ENCODE measurements at regions not wholly inside any gene's neighbourhood (a gene's known extent, or its start where the extent isn't known, plus 50 kb on each side); places are given as distances from the start of the nearest gene placed in this dataset.

DNA sequence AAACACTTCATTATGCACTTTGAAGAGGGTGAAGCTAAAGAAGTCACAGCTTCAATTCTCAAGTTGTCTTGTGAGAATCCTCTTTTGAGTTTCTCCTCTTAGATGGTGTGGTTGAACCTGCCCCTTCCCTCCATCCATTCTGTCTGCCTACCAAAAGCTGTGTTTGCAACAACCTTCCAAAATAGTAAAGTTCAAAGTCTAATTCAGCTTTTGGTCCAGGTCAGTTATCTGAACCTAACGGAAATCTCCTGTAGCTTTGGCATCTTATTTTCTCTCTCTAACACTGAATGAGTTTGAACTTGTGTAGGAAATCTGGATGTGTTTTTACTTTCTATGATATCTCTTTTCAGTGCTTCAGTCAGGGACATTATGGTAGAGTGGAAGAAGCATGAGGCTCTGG is 201.7 kb upstream of the AR start:
- Histone ChIP-seq H3K79me2 (ENCODE audit: insufficient read depth, low read depth, low read length) (no peaks in the 10 kb centered on the region), H3K9me2 (ENCODE audit: insufficient read depth, low read length) (no peaks in the 10 kb centered on the region), H4K20me1 (ENCODE audit: insufficient read depth, low read length) (no peaks in the 10 kb centered on the region), H3K9me3 (ENCODE audit: low read length) (no peaks in the 10 kb centered on the region), H3K27ac (ENCODE audit: low read depth, low read length, poor library complexity, severe bottlenecking) (no peak overlapping the region), H3K4me1 (ENCODE audit: insufficient read depth, low read length, poor library complexity, severe bottlenecking) (no peaks in the 10 kb centered on the region), H3K36me3 (ENCODE audit: insufficient read depth, low read length) (no peaks in the 10 kb centered on the region), H3K4me3 (ENCODE audit: low read depth, low read length, poor library complexity, severe bottlenecking) (no peak overlapping the region), H3K4me2 (ENCODE audit: low read length) (no peak overlapping the region), H2AFZ (ENCODE audit: low read length) (no peak overlapping the region)
- TF ChIP-seq EZH2phosphoT487 (IDR thresholded peaks at IDR 0.05; ENCODE audit: borderline replicate concordance, low read depth, low read length) (no peak), CTCF (conservative IDR thresholded peaks at IDR 0.05; ENCODE audit: low read length) (no peak)
- BruUV-seq (replicated peaks) = no TSS peak
- POLR2A ChIA-PET = interaction anchor here (0.7 kb wide), 1 partner anchor 60 kb away, joined by 3 read pairs; no protein-coding TSS in a partner anchor
- CTCF ChIA-PET (ENCODE audit: unreplicated experiment) = no interaction called here
- intact Hi-C loops (cut with micrococcal nuclease; ENCODE audit: unreplicated experiment) = no loop called here
- no peak for DNase-seq (ENCODE audit: low spot score)

DNA sequence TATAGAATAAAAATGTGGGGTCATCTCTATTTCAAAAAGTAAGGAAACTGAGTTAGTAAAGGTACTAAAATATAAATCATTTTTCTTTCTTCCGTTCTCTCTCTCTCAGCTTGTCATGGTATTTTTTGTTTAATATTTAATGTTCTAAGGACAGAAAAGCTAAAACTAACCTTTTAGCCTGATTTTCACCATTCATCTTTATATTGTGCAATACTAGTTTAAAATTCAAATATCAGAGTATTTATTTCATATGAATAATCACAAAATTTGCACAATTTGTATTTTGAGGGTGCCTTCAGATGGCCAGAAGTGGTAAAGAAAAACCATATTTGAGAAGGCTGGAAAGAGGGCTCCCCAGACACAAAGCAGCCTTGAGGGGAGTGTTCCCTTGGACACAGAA is 197.6 kb upstream of the AR start:
- H2AFZ ChIP-seq (ENCODE audit: low read length) = no peak overlapping the region
- CTCF ChIA-PET (ENCODE audit: unreplicated experiment) = no interaction called here

DNA sequence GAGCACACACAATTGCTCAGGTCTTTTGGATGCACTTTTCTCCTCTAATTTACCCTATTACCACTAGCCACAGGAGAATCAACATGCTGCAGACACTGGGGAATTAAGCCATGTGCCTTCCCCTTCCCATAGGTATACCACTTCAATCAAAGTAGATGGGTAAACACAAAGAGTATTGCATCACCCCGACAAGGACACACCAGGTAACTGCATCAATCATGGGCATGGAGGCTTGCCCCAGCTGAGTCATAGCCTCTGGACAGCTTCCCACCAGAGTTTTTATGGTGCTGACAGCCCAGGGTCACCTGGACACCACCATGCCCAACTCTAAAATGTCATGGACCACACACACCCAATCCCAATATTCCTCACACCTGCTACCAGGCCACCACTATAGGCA is 197.2 kb upstream of the AR start:
- H3K27ac ChIP-seq (ENCODE audit: low read depth, low read length, poor library complexity, severe bottlenecking) = no peak overlapping the region
- no peaks in the 10 kb centered on the region for H3K4me1 ChIP-seq (ENCODE audit: insufficient read depth, low read length, poor library complexity, severe bottlenecking)
- H3K79me2 ChIP-seq (ENCODE audit: insufficient read depth, low read depth, low read length) = no peaks in the 10 kb centered on the region
- no TSS peak for BruUV-seq (replicated peaks)
- H4K20me1 ChIP-seq (ENCODE audit: insufficient read depth, low read length) = no peaks in the 10 kb centered on the region
- DNase-seq (ENCODE audit: low spot score) = no peak
- ChIA-PET POLR2A (no interaction called here), CTCF (ENCODE audit: unreplicated experiment) (no interaction called here)
- no peaks in the 10 kb centered on the region for H3K9me2 ChIP-seq (ENCODE audit: insufficient read depth, low read length)
- no peak overlapping the region for H3K4me3 ChIP-seq (ENCODE audit: low read depth, low read length, poor library complexity, severe bottlenecking)
- no peaks in the 10 kb centered on the region for H3K9me3 ChIP-seq (ENCODE audit: low read length)
- no peaks in the 10 kb centered on the region for H3K36me3 ChIP-seq (ENCODE audit: insufficient read depth, low read length)
- TF ChIP-seq CTCF (conservative IDR thresholded peaks at IDR 0.05; ENCODE audit: low read length) = no peak
- TF ChIP-seq EZH2phosphoT487 (IDR thresholded peaks at IDR 0.05; ENCODE audit: borderline replicate concordance, low read depth, low read length) = no peak
- H2AFZ ChIP-seq (ENCODE audit: low read length) = no peak overlapping the region
- no peak overlapping the region for H3K4me2 ChIP-seq (ENCODE audit: low read length)
- intact Hi-C loops (cut with micrococcal nuclease; ENCODE audit: unreplicated experiment) = no loop called here

More for the DNA sequence above, 197.6 kb upstream of the AR start:
- POLR2A ChIA-PET = no interaction called here
- H3K9me2 ChIP-seq (ENCODE audit: insufficient read depth, low read length) = no peaks in the 10 kb centered on the region
- no peak overlapping the region for H3K4me2 ChIP-seq (ENCODE audit: low read length)
- BruUV-seq (replicated peaks) = no TSS peak
- intact Hi-C loops (cut with micrococcal nuclease; ENCODE audit: unreplicated experiment) = no loop called here
- H3K36me3 ChIP-seq (ENCODE audit: insufficient read depth, low read length) = no peaks in the 10 kb centered on the region
- H3K79me2 ChIP-seq (ENCODE audit: insufficient read depth, low read depth, low read length) = no peaks in the 10 kb centered on the region
- H3K4me1 ChIP-seq (ENCODE audit: insufficient read depth, low read length, poor library complexity, severe bottlenecking) = no peaks in the 10 kb centered on the region
- H4K20me1 ChIP-seq (ENCODE audit: insufficient read depth, low read length) = no peaks in the 10 kb centered on the region
- no peak overlapping the region for H3K4me3 ChIP-seq (ENCODE audit: low read depth, low read length, poor library complexity, severe bottlenecking)
- no peak for TF ChIP-seq EZH2phosphoT487 (IDR thresholded peaks at IDR 0.05; ENCODE audit: borderline replicate concordance, low read depth, low read length)
- TF ChIP-seq CTCF (conservative IDR thresholded peaks at IDR 0.05; ENCODE audit: low read length) = no peak
- no peak for DNase-seq (ENCODE audit: low spot score)
- no peaks in the 10 kb centered on the region for H3K9me3 ChIP-seq (ENCODE audit: low read length)
- H3K27ac ChIP-seq (ENCODE audit: low read depth, low read length, poor library complexity, severe bottlenecking) = no peak overlapping the region

All from OCI-LY7 (cell line).